Cardiac fibroblast (primary cell): ENCODE measurements at regions not wholly inside any gene's neighbourhood (a gene's known extent, or its start where the extent isn't known, plus 50 kb on each side); places are given as distances from the start of the nearest gene placed in this dataset.

Source experiments
- DNase-seq, 2 donors: peaks; one replicate each; pipeline versions ENCODE4 v3.0.0 to v3.0.0-alpha.2; 2010; ENCODE audit warnings: low read depth in 2 of 2
- H3K4me3 ChIP-seq, 2 donors: replicated peaks in 1 of 2; 1 replicate in 1 of 2; 2 replicates in 1 of 2; pipeline ENCODE4 v1.5.1; 2011; ENCODE audit warnings: low read depth in 2 of 2, low read length in 2 of 2, mild to moderate bottlenecking in 2 of 2, moderate library complexity in 1 of 2
- CTCF ChIP-seq: IDR thresholded peaks from one replicate; pipeline ENCODE4 v1.5.1; 2011; ENCODE audit warnings: low read depth, mild to moderate bottlenecking, low read length, inconsistent platforms

GRCh38 chr6:125354649-125355048, 52.9 kb upstream of the HDDC2 start:
- H3K4me3 ChIP-seq = no peak overlapping the region
- DNase-seq = no peak
- no peak for TF ChIP-seq CTCF

GRCh38 chr6:125356884-125357283, 55.1 kb upstream of the HDDC2 start:
- DNase-seq = no peak
- no peak overlapping the region for H3K4me3 ChIP-seq
- TF ChIP-seq CTCF = no peak

GRCh38 chr6:125357515-125358256, 55.9 kb upstream of the HDDC2 start:
- no peak for TF ChIP-seq CTCF
- peak; percentile 52 to 55 for DNase-seq
- no peak overlapping the region for H3K4me3 ChIP-seq

- H3K4me3 ChIP-seq = no peak overlapping the region
- no peak for DNase-seq
- TF ChIP-seq CTCF = no peak
Observed at GRCh38 chr6:125358898-125359297, 57.1 kb upstream of the HDDC2 start.

- no peak for TF ChIP-seq CTCF
- no peak for DNase-seq
- no peak overlapping the region for H3K4me3 ChIP-seq
Observed at GRCh38 chr6:125361868-125362267, 60.1 kb upstream of the HDDC2 start.

GRCh38 chr6:125363039-125363823, 61.5 kb upstream of the HDDC2 start:
- no peak for TF ChIP-seq CTCF
- DNase-seq = peak; percentile 61 to 73
- H3K4me3 ChIP-seq = peak overlapping the region; percentile 39 to 53
